ENCODE measurements at regions not wholly inside any gene's neighbourhood (a gene's known extent, or its start where the extent isn't known, plus 50 kb on each side); places are given as distances from the start of the nearest gene placed in this dataset.
"Not testable (repeated sequence)": the region's sequence is repeated elsewhere in the genome, so short reads cannot be mapped to it uniquely, and the experiment has no call there.

DNA sequence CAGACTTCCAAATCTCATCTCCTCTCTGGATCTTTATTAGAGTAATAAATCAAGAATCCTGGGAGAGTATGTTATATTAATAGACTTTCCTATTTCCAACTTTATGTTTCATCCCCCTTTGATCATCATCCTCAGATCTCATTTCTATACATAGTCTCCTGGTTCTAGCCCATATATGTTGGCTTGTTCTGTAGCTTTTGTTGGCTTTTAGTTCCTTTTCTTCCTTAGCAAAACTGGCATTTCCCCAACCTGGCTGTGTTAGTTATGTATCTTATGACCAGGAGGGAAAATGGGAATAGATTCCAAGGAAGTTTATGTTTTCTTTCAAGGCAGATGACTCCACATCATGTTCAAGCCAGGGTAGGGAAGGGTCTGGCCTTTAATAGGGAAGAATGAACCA is 2464.5 kb downstream of the PCDH9 start:
- no peak for DNase-seq (ENCODE audit: low read depth, low spot score)
- no peak overlapping the region for H3K4me3 ChIP-seq (ENCODE audit: low read length)

DNA sequence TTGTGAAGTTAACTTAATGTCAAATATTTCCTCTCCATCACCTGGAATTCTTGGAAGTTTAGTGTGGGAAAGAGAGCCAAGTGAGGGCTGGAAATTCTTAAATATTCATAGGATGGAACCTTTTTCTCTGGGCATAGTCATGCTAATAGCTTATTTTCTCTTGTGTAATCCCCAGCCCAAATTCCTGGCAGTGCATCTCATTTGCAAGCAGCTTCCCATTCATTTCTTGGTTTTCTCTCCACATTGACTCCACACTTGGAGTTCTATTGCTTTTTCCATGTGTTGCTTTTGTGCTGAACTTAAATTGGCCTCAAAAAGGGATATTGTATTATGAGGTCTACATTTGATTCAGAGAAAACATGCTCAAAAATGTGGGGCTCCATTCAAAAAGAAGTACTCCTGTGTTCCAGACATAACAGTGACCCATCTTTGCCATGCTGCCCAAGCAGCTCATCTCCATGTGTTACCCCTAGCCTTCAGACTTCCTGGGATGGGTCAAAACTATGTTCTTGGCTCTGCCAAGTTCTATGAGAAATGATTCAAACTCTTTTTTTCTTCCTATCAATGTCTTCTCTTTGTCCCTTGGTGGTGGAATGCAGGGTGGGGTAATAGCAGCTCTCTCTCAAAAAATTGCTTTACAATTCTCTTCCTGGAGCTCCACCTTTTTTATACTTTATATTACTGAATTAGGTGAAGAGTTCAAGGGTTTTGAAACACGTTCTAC is 2471.5 kb downstream of the PCDH9 start:
- DNase-seq (ENCODE audit: low read depth, low spot score): no peak
- H3K4me3 ChIP-seq (ENCODE audit: low read length): no peak overlapping the region

DNA sequence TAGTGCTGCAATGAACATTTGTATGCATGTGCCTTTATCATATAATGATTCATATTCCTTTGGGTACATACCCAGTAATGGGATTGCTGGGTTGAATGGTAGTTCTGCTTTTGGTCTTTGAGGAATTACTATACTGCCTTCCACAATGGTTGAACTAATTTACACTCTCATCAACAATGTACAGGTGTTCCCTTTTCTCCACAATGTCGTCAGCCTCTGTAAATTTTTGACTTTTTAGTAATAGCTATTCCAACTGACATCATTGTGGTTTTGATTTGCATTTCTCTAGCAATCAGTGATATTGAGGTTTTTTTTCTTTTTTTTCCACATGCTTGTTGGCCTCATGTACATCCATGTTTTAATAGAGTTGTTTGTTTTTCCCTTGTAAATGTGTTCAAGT is 2473.5 kb downstream of the PCDH9 start:
- DNase-seq (ENCODE audit: low read depth, low spot score): no peak
- H3K4me3 ChIP-seq (ENCODE audit: low read length): no peak overlapping the region

DNA sequence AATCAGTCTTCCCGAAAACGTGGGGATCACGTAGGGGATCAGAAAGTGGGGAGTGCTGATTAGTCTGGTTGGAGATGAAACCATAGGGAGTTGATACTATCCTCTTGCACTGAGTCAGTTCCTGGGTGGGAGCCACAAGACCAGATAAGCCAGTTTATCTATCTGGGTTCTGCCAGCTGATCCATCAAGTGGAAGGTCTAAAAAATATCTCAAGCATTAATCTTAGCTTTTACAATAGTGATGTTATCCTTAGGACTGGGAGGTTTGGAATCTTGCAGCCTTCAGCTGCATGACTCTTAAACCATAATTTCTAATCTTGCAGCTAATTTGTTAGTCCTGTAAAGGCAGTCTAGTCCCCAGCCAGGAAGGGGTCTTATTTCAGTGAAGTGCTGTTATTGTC is 2474.2 kb downstream of the PCDH9 start:
- no peak for DNase-seq (ENCODE audit: low read depth, low spot score)

DNA sequence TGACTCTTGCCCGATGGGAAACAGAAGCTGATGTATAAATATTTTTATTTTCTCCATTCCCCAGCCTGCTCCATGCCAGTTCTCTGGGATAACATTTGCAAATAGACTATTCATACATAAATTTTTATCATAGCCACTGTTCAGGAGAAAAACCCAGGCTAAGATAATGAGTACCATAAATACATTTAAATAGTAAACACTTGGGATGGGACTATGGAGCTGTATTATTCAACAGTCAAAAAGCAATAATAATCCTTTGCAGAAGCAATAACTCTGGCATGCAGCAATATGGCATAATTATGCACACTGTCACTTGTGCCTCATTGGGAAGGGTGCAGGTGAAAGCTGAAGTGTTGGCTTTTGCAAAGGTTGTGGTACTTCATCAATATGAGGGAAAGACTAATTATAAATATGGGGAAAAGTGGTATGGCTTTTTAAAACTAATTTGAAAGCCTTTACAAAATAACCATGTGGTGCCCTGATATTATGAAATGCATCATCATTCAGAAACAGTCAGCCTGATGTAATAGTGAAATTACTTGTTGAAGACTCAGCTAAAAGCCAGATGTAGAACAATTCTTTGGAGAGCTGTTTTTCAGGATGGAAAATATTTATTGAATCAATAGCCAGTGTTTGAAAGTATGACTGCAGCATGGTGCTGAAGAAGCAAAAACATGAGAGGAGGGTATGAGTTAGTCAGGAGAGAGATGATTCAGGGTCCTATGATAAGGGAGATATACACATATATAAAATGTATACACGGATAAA is 2476.7 kb downstream of the PCDH9 start:
- no peak overlapping the region for H3K4me3 ChIP-seq (ENCODE audit: low read length)
- no peak for DNase-seq (ENCODE audit: low read depth, low spot score)

More for the DNA sequence above, 2474.2 kb downstream of the PCDH9 start:
- no peak overlapping the region for H3K4me3 ChIP-seq (ENCODE audit: low read length)

DNA sequence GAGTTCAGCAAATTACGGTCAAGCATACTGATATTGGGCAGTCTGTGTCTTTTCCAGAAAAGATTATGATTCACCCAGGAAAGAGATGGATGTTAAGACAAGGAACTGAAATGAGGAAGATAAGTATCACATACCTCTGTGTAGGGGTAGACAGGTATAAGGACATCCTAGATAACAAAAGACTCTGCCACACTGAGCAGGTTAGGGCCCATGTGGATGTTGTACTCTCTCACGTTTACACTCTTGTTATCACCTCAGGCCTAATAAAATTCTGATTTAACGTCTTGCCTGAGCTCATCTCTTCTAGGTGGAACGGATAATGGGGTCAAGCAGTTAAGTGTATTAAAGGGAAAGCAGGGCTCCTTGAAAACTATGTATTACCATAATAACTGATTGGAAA is 2480.8 kb downstream of the PCDH9 start:
- no peak overlapping the region for H3K4me3 ChIP-seq (ENCODE audit: low read length)
- DNase-seq (ENCODE audit: low read depth, low spot score): no peak

DNA sequence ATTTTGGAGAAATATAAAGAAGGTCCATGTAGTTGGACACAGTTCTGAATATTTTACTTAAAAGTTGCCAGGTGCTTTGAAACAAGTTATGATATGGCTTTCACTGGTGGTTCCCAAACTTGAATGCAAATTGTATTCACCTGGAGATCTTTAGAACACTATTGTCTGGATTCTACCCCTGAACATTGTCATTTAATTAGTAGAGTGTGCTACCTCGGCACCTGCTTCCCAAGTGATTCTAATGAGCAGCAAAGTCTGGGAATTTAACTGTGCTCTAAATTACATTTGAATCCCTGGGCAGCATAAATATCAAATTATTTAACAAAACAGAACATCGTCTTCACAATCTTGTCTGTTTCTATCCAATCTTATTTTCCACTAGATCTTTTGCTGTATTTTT is 2483.3 kb downstream of the PCDH9 start:
- DNase-seq (ENCODE audit: low read depth, low spot score): no peak
- no peak overlapping the region for H3K4me3 ChIP-seq (ENCODE audit: low read length)

DNA sequence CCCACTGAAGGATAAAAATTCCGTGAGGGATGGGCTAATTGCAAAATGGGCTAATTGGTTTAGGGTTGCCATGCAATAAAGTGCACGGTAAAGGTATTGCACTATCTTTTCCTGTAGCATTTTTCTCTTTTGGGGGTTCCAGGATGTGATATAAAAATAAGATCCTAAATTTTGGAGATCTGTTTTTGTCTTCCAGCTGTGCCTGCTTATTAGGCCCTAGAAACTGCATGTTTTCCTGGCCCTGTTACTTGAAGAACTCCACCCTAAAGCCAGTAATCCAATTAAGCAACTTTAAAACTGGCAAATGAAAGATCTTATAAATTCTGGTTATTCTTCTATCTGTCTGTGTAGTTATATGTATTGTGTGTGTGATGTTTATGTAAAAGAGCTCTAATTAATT is 2489.6 kb downstream of the PCDH9 start:
- H3K4me3 ChIP-seq (ENCODE audit: low read length): no peak overlapping the region
- no peak for DNase-seq (ENCODE audit: low read depth, low spot score)

DNA sequence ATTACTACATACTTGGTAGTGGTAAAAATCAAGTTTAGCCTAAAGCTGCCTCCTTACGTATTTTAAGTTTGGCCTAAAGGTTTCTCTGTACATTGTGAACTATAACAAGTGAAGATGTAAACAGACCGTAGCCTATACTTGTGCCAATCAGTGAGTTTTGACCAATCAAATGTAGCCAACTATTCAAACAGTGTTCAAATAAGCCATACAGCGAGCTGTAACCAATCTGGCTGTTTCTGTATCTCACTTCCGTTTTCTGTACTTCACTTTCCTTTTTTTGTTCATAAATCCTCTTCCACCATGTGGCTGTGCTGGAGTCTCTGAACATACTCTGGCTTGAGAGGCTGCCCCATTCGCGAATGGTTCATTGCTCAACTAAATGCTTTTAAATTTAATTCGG is 2504.6 kb downstream of the PCDH9 start:
- no peak overlapping the region for H3K4me3 ChIP-seq (ENCODE audit: low read length)
- peak; percentile 0 for DNase-seq (ENCODE audit: low read depth, low spot score)

DNA sequence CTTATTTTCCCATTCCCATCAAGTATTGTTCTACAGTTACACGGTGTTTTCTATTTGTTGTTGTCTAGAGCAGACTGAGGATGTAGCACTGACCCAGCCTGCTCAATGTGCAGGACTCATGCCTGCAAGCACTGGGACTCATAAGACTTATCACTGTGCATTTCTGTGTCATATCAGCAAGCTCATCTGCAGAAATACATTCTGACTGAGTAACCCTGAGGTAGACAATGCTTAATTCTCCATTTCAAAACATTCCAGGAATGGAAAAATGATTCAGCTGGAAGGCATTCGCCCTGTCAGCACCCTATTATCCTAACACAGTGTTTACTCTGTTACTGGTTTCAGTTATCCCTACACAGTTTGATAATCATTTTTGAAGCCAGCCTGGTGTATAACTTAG is 2506.4 kb downstream of the PCDH9 start:
- no peak for DNase-seq (ENCODE audit: low read depth, low spot score)
- H3K4me3 ChIP-seq (ENCODE audit: low read length): no peak overlapping the region

DNA sequence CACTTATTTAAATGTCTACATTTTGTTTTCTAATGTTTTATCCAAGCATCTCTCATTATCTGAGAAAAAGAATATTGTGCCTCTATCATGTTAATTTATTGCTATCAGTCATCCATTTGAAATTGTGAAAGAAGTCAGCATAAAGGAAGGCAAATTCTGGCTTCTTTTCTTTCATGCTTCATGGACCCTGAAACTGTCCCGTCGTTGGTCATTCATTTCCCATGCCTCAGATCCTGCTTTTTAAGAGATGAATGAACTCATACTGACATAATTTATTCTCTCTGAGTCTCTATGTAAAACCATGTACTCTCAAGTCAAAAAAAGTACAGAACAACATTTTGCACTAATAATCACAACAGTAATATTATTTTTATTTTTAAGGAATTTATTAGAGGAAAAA is 2512.0 kb downstream of the PCDH9 start:
- no peak overlapping the region for H3K4me3 ChIP-seq (ENCODE audit: low read length)
- no peak for DNase-seq (ENCODE audit: low read depth, low spot score)

DNA sequence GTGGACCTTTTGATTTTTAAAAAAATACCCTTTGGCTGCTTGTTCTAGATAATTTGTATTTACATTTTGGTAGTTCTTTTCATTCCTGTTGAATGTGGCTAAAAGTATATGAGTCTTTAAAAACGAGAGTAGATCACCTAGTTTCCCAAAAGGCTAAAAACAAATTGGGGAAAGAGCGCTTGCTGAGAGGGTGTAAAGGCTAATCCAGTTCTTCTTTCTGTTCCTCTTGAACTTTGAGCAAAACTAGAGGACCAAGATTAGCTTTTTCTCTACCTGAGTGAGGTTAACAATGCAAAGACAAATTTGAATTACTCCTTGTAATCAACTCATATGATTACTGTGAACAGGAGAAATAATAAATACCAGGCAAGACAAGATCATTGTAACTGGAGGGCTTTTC is 2513.2 kb downstream of the PCDH9 start:
- no peak for DNase-seq (ENCODE audit: low read depth, low spot score)
- H3K4me3 ChIP-seq (ENCODE audit: low read length): no peak overlapping the region

DNA sequence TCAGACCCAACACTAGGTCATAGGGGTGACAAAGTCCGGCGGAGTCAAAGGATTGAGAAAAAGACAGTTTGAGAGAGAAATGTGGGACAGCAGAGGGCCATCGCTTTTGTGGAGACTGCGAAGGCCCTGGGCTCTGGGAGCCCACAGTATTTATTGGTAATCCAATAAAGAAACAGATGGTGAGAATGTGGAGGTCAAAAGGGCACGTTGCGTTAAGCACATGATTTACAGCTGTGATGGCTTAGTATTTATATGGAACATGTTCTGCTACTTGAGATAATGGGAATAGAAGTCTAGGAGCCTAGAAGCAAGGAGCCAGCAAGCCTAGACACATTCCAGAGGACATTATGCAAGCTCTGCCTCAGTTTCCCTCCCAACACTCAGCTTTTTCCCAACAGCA is 2521.1 kb downstream of the PCDH9 start:
- DNase-seq (ENCODE audit: low read depth, low spot score): no peak
- no peak overlapping the region for H3K4me3 ChIP-seq (ENCODE audit: low read length)

DNA sequence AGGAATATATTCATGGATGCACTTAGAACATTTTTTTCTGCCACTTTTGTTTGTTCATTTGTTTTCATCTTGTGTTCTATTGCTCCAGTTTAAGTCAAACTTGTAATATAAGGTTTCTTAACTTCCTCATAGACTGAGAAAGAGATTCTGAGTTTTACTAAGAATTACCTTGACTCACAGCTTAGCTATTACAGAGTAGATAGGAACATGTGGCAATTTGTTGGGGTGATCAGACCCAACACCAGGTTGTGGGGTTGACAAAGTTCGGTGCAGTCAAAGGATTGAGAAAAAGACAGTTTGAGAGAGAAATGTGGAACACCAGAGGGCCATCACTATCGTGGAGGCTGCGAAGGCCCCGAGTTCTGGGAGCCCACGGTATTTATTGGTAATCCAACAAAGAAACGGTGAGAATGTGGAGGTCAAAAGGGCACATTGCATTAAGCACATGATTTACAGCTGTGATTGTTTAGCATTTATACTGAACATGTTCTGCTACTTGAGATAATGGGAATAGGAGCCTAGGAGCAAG is 2526.0 kb downstream of the PCDH9 start:
- H3K4me3 ChIP-seq (ENCODE audit: low read length): no peak overlapping the region
- DNase-seq (ENCODE audit: low read depth, low spot score): no peak

DNA sequence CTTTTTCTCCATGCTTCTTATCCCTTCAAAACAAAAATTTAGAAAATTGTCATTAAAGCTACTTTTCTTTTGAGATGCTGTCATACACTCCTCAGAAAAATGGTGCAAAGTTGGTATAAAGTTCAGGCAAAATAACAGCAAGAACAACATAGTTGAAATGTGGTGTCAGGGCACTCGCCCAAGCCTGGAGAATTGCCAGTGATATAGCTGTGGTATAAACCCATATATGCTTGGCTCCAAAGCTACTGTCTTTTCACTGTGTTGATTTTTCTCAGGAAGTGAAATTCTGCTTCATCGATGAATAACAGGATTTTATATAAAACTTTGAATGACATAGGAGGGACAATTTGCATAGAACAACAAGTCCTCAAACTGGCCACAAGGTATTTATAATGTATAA is 2532.9 kb downstream of the PCDH9 start:
- DNase-seq (ENCODE audit: low read depth, low spot score): no peak
- H3K4me3 ChIP-seq (ENCODE audit: low read length): no peak overlapping the region

DNA sequence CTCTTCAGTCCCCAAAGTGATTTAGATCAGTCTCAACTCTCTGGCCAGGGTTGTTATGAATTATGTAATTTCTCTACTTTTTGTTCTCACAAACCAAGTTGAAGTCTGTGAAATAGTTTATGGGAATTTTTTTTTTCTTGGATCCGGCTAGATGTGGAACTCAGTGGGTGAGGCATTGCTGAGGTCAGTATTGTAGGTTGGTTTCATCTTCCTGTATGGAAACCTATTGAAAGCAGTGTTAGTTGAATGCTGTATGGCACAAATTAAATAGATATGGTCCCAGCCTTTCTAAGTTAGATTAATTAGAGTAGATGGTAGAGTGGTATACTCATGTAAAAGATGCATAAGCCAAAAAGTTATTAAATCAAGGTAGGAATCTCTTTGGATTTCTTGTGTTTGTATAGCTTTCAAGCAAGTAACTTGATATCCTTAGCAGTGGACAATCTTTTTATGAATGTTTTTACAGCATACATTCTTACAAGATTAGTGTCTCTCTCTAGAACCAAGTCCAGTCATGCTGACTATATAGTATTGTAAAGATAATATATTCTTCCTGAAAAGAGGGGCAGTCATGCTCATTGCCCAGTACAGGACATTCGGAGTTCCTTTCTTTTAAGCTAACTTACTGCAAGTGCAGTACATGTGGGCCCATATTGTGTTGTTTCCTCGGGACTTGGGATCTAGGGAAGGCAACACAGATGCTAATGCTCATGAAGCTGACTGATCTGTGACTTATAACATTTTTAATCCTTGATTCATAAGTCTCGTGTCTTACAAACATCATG is 2541.1 kb downstream of the PCDH9 start:
- DNase-seq (ENCODE audit: low read depth, low spot score): no peak
- H3K4me3 ChIP-seq (ENCODE audit: low read length): no peak overlapping the region

DNA sequence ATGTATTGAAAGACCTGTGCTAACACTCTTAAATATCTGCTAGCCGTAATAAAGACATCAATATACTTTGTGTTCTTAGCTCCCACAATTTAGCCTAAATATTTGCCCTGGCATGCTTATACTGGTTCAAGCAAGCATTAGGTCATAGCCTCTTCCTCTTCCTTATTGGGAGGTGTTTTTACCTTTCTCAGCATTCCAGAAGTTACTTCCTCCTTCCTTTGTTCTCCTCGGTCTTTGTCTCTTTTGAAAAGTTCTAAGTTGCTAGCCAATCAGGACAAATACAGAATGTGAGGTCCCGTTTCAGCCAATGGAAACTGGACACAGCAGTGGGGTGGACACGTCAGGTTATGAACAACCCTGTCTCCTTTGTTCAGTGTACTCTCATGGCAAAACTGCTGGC is 2543.6 kb downstream of the PCDH9 start:
- DNase-seq (ENCODE audit: low read depth, low spot score); H3K4me3 ChIP-seq (ENCODE audit: low read length): not testable (repeated sequence)

DNA sequence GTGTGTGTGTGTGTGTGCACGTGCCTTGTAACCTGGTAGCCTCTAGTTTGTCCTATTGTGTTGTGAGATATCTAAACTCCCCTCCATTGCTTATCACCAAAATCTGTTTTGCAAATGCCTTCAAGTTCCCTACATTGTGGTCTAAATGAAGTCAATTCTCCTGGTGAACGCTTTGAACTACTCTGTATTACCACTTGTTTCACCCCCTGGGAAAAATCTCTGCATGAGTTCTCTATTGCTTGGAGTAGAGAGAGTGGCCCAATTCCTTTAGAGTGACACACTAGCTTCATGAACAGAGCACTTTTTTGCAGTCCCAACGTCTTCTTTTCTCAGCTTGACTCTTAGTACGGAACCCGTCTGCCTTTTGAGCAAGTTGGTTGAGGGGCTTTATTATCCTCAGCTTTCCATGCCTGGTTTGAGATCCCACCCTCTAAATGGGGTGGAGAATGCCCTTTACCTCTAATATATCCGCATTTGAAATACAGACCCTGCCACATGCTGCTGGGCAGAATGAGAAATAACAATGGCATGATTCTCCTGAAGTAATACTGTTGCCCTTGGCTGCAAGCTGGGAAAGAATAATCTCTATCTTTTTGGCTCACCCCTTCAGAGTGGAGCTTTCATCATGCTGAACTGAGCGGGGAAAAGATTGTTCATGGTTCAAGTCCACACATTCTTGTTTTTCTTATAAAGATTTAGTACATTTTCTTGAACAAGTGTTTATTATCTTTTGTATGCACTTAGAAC is 2545.3 kb downstream of the PCDH9 start:
- DNase-seq (ENCODE audit: low read depth, low spot score): no peak
- H3K4me3 ChIP-seq (ENCODE audit: low read length): no peak overlapping the region

DNA sequence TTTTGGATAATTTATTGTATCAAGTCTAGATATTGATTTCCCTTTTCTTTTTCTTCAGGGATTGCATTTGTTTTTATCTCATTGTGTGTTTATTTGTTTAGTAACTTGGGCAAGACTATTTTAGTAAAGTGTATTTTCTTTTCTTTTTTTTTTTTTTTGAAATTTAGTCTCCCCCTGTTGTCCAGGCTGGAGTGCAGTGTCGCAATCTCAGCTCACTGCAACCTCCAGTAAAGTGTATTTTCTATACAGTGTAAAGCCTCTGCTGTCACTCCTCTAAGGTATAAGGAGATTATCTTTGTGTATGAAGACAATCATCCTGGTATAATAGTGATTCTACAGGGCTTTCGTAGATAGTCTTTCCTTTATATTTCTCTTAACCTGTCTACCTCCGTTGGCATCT is 2546.0 kb downstream of the PCDH9 start:
- no peak for DNase-seq (ENCODE audit: low read depth, low spot score)
- no peak overlapping the region for H3K4me3 ChIP-seq (ENCODE audit: low read length)

Data from Jurkat, Clone E6-1 (cell line).